ENCODE measurements at regions not wholly inside any gene's neighbourhood (a gene's known extent, or its start where the extent isn't known, plus 50 kb on each side); places are given as distances from the start of the nearest gene placed in this dataset.

- no peak for TF ChIP-seq IKZF1 (conservative IDR thresholded peaks at IDR 0.05)
- no peak for TF ChIP-seq PML (IDR thresholded peaks at IDR 0.05; ENCODE audit: low read length)
- no peak for TF ChIP-seq NR2C2 (IDR thresholded peaks at IDR 0.05; ENCODE audit: borderline replicate concordance, control insufficient read depth, insufficient read length, low read depth)
- no peak for TF ChIP-seq CREB1 (IDR thresholded peaks at IDR 0.05; ENCODE audit: low read depth)
- TF ChIP-seq ATF3 (IDR thresholded peaks at IDR 0.05; ENCODE audit: borderline replicate concordance, extremely low read depth, low read depth, low read length), result no peak
- TF ChIP-seq ZNF274 (IDR thresholded peaks at IDR 0.05; ENCODE audit: insufficient read depth, insufficient read length), result no peak
- no peak for TF ChIP-seq MLLT1 (IDR thresholded peaks at IDR 0.05)
- no peak for TF ChIP-seq CTCF (IDR thresholded peaks at IDR 0.05 in 2 of 3, conservative IDR thresholded peaks at IDR 0.05 in 1 of 3; ENCODE audit: control insufficient read depth in 2 of 3, extremely low read depth in 1 of 3, insufficient read depth in 1 of 3, low read depth in 3 of 3, low read length in 3 of 3)
- no peak for TF ChIP-seq JUND (IDR thresholded peaks at IDR 0.05; ENCODE audit: low read depth, low read length)
- TF ChIP-seq HDAC2 (IDR thresholded peaks at IDR 0.05), result no peak
- TF ChIP-seq MTA2 (IDR thresholded peaks at IDR 0.05; ENCODE audit: low read depth), result no peak
- TF ChIP-seq GABPA (IDR thresholded peaks at IDR 0.05; ENCODE audit: low read depth), result no peak
- no peak for TF ChIP-seq POLR2A (IDR thresholded peaks at IDR 0.05; ENCODE audit: low read depth, low read length)
- TF ChIP-seq RBBP5 (conservative IDR thresholded peaks at IDR 0.05), result no peak
Measured at GRCh38 chr10:125419146-125419545, 258.8 kb upstream of the CTBP2 start.
